ENCODE measurements at regions not wholly inside any gene's neighbourhood (a gene's known extent, or its start where the extent isn't known, plus 50 kb on each side); places are given as distances from the start of the nearest gene placed in this dataset.

- no peak for DNase-seq
These were observed 66.1 kb upstream of the PTGFR start for GRCh38 chr1:78424720-78425119.

- no peak for DNase-seq
These were observed 64.4 kb upstream of the PTGFR start for GRCh38 chr1:78426408-78426807.

GRCh38 chr1:78427506-78427905 is 63.3 kb upstream of the PTGFR start:
- no peak for DNase-seq

GRCh38 chr1:78432016-78432415 is 58.8 kb upstream of the PTGFR start:
- no peak for DNase-seq

DNA sequence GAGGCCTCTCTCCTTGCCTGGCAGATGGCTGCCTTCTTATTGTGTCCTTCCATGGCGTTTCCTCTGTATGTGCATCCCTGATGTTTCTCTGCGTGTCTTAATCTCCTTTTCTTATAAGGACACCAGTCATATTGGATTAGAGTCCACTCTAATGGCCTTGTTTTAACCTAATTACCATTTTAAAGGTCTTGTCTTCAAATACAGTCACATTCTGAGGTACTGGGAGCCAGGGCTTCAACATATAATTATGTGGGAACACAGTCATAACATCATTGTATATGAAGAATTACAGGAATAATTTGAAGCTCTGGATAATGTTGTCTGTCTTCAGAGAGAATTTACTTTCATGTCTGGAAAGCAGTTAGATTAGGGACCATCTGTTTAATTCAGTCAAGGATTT is 56.4 kb upstream of the PTGFR start:
- DNase-seq = no peak

DNA sequence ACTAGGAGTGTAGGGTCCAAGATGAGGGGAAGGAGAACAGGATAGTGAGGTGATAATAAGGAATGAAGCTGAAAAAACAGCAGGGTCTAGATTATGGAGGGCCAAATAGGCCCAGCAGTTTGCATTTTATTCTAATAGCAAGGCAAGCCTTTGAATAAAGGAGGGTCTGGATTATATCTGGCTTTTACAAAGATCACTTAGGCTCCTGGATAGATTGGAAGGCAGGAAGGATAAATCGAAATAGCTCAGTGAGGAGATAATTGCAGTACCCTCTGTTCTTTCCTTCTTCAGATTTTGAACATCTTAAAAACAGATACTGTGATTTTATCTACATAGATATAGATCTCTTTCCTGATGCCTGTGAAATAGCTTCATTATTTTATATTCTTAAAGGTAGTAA is 53.8 kb upstream of the PTGFR start:
- DNase-seq = no peak

DNA sequence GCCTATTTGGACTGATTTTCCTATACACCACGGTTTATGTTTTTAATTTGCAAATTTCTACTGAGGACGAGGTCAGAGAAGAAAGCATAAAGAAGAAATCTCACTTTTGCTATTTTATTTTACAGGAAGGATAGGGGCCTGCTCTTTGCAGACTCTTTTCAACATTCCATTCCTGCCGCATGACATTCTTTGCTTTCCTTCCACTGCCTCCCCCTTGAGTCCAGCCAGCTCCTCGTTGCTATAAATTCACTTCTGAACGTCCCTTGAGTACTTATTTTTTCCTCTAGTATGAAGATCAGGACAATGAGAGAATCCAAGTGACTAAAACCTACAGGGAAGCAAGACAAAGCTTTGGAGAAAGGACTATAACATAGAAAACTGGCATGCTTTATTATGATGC is 53.4 kb upstream of the PTGFR start:
- DNase-seq = no peak

- DNase-seq = no peak
These were observed 52.8 kb upstream of the PTGFR start for GRCh38 chr1:78437941-78438340.

DNA sequence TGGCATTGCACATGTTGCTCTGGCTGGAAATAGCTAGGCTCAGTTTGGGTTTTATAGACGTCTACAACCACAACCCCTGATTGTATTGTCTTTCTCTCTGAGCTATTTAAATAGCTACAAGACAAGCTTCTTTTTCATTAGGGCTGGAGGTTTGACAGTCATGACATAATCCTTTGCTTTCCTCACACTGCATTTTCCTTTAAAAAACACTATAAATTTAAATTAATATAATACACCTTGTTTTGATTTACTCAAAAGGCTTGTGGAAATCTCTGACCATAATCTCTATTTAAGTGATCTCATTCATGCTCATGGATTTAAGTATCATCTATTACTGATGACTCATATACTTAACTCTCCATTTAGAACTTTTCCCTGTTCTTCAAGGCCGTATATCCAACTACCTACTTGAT is 50.4 kb upstream of the PTGFR start:
- no peak for DNase-seq
